SK-N-SH treated with all-trans-retinoic acid at 6 μM for 48 hours (cell line): ENCODE measurements at regions not wholly inside any gene's neighbourhood (a gene's known extent, or its start where the extent isn't known, plus 50 kb on each side); places are given as distances from the start of the nearest gene placed in this dataset.

Source experiments
- ATAC-seq: fragments of 200-7000 bp; cut with Tn5 transposase; 3 replicates; pipeline ENCODE4 v1.9.1; 2020; ENCODE audit warnings: mild to moderate bottlenecking, moderate library complexity
- ARNTL ChIP-seq: fragments of 450-650 bp; formaldehyde crosslinking; IDR thresholded peaks from 2 replicates; pipeline ENCODE4 v1.5.0; 2020; ENCODE audit warnings: low read depth, mild to moderate bottlenecking, moderate library complexity, borderline replicate concordance
- BACH2 ChIP-seq: fragments of 250-450 bp; sonication (Bioruptor Pico); IDR thresholded peaks from 2 replicates; pipeline ENCODE4 v1.9.0; 2021; ENCODE audit warnings: mild to moderate bottlenecking, borderline replicate concordance
- CSDC2 ChIP-seq: fragments of 250-450 bp; sonication (Bioruptor Pico); IDR thresholded peaks from 2 replicates; pipeline ENCODE4 v1.5.0; 2020; ENCODE audit warnings: mild to moderate bottlenecking, moderate library complexity
- ESRRG ChIP-seq: fragments of 250-450 bp; sonication (Bioruptor Pico); IDR thresholded peaks from 2 replicates; pipeline ENCODE4 v1.6.1; 2021; ENCODE audit warnings: mild to moderate bottlenecking
- GLIS3 ChIP-seq: fragments of 250-450 bp; sonication (Bioruptor Pico); IDR thresholded peaks from 2 replicates; pipeline ENCODE4 v1.5.0; 2020; ENCODE audit warnings: mild to moderate bottlenecking, moderate library complexity
- ISL1 ChIP-seq: fragments of 250-450 bp; sonication (Bioruptor Pico); IDR thresholded peaks from 2 replicates; pipeline ENCODE4 v2.1.2; 2022; ENCODE audit warnings: mild to moderate bottlenecking, moderate library complexity
- OSR1 ChIP-seq: fragments of 250-450 bp; sonication (Bioruptor Pico); IDR thresholded peaks from 2 replicates; pipeline ENCODE4 v1.8.0; 2022; ENCODE audit warnings: moderate library complexity, mild to moderate bottlenecking, inconsistent platforms
- PPARA ChIP-seq: fragments of 250-450 bp; sonication (Bioruptor Pico); IDR thresholded peaks from 2 replicates; pipeline ENCODE4 v1.5.0; 2020; ENCODE audit warnings: mild to moderate bottlenecking, borderline replicate concordance
- RARB ChIP-seq: fragments of 250-450 bp; sonication (Bioruptor Pico); IDR thresholded peaks from 2 replicates; pipeline ENCODE4 v1.8.0; 2021; ENCODE audit warnings: mild to moderate bottlenecking, moderate library complexity
- TCF4 ChIP-seq: fragments of 250-450 bp; sonication (Bioruptor Pico); IDR thresholded peaks from 2 replicates; pipeline ENCODE4 v1.8.0; 2021; ENCODE audit warnings: mild to moderate bottlenecking, moderate library complexity, borderline replicate concordance
- ZC3H10 ChIP-seq: fragments of 250-450 bp; sonication (Bioruptor Pico); IDR thresholded peaks from 2 replicates; pipeline ENCODE4 v1.5.1; 2021; ENCODE audit warnings: mild to moderate bottlenecking, moderate library complexity
- ZFP3 ChIP-seq: fragments of 250-450 bp; sonication (Bioruptor Pico); IDR thresholded peaks from 2 replicates; pipeline ENCODE4 v1.5.0; 2020; ENCODE audit warnings: mild to moderate bottlenecking, moderate library complexity
- ZFP30 ChIP-seq: fragments of 450-650 bp; formaldehyde crosslinking; IDR thresholded peaks from 2 replicates; pipeline ENCODE4 v1.5.0; 2022; ENCODE audit warnings: mild to moderate bottlenecking, moderate library complexity
- ZNF565 ChIP-seq: fragments of 450-650 bp; formaldehyde crosslinking; conservative IDR thresholded peaks from 2 replicates; pipeline ENCODE4 v1.5.0; 2020; ENCODE audit warnings: low read depth, mild to moderate bottlenecking, moderate library complexity
- ZNF8 ChIP-seq: fragments of 450-650 bp; formaldehyde crosslinking; IDR thresholded peaks from 2 replicates; pipeline ENCODE4 v1.5.0; 2020; ENCODE audit warnings: mild to moderate bottlenecking, moderate library complexity
- TF ChIP-seq, protein P1 (sequence below): fragments of 250-450 bp; sonication (Bioruptor Pico); IDR thresholded peaks from 2 replicates; pipeline ENCODE4 v1.5.1; 2021; ENCODE audit warnings: mild to moderate bottlenecking, moderate library complexity
- TF ChIP-seq, protein P2 (sequence below): fragments of 250-450 bp; sonication (Bioruptor Pico); IDR thresholded peaks from 2 replicates; pipeline ENCODE4 v1.8.0; 2021; ENCODE audit warnings: low read depth, mild to moderate bottlenecking, moderate library complexity, borderline replicate concordance
- TF ChIP-seq, protein P3 (sequence below): fragments of 250-450 bp; sonication (Bioruptor Pico); IDR thresholded peaks from 2 replicates; pipeline ENCODE4 v1.5.0; 2020; ENCODE audit warnings: mild to moderate bottlenecking, moderate library complexity
- TF ChIP-seq, protein P4 (sequence below): fragments of 250-450 bp; sonication (Bioruptor Pico); IDR thresholded peaks from 2 replicates; pipeline ENCODE4 v1.8.0; 2020; ENCODE audit warnings: mild to moderate bottlenecking, moderate library complexity, borderline replicate concordance
- TF ChIP-seq, protein P5 (sequence below): fragments of 250-450 bp; sonication (Bioruptor Pico); IDR thresholded peaks from 2 replicates; pipeline ENCODE4 v1.5.1; 2020; ENCODE audit warnings: low read depth, mild to moderate bottlenecking, moderate library complexity

DNA sequence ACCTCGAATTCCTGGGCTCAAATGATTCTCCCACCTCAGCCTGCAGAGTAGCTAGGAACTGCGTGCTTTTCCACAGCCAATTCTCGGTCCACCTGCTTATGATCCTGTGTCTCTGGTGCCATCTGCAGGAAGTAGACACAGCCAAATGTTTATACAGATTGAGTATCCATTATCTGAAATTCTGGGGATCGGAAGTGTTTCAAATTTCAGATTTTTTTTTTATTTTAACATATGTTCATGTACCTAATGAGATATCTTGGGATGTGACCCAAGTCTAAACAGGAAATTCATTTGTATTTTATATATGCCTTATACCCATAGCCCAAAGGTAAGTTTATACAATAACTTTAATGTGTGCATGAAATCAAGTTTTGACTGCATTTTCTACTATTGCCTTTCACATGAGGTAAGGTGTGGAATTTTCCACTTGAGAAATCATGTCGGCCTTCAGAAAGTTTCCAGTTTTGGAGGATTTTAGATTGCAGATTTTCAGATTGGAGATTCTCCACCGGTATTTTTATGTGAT, 89.5 kb downstream of the ESM1 start:
- TF ChIP-seq BACH2 (CRISPR knock-in tag) (no peak), ESRRG (no peak), CSDC2 (CRISPR knock-in tag) (no peak), ZNF565 (CRISPR knock-in tag) (no peak), GLIS3 (CRISPR knock-in tag) (no peak), PPARA (CRISPR knock-in tag) (no peak), ZNF8 (CRISPR knock-in tag) (no peak), ARNTL (CRISPR knock-in tag) (no peak), TCF4 (no peak), ISL1 (CRISPR knock-in tag) (no peak), RARB (CRISPR knock-in tag) (no peak)
- TF ChIP-seq, protein P1, sequence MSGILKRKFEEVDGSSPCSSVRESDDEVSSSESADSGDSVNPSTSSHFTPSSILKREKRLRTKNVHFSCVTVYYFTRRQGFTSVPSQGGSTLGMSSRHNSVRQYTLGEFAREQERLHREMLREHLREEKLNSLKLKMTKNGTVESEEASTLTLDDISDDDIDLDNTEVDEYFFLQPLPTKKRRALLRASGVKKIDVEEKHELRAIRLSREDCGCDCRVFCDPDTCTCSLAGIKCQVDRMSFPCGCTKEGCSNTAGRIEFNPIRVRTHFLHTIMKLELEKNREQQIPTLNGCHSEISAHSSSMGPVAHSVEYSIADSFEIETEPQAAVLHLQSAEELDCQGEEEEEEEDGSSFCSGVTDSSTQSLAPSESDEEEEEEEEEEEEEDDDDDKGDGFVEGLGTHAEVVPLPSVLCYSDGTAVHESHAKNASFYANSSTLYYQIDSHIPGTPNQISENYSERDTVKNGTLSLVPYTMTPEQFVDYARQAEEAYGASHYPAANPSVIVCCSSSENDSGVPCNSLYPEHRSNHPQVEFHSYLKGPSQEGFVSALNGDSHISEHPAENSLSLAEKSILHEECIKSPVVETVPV (CRISPR knock-in tag), result no peak
- TF ChIP-seq, protein P2, sequence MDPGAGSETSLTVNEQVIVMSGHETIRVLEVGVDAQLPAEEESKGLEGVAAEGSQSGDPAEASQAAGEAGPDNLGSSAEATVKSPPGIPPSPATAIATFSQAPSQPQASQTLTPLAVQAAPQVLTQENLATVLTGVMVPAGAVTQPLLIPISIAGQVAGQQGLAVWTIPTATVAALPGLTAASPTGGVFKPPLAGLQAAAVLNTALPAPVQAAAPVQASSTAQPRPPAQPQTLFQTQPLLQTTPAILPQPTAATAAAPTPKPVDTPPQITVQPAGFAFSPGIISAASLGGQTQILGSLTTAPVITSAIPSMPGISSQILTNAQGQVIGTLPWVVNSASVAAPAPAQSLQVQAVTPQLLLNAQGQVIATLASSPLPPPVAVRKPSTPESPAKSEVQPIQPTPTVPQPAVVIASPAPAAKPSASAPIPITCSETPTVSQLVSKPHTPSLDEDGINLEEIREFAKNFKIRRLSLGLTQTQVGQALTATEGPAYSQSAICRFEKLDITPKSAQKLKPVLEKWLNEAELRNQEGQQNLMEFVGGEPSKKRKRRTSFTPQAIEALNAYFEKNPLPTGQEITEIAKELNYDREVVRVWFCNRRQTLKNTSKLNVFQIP (CRISPR knock-in tag), result no peak
- TF ChIP-seq, protein P3, sequence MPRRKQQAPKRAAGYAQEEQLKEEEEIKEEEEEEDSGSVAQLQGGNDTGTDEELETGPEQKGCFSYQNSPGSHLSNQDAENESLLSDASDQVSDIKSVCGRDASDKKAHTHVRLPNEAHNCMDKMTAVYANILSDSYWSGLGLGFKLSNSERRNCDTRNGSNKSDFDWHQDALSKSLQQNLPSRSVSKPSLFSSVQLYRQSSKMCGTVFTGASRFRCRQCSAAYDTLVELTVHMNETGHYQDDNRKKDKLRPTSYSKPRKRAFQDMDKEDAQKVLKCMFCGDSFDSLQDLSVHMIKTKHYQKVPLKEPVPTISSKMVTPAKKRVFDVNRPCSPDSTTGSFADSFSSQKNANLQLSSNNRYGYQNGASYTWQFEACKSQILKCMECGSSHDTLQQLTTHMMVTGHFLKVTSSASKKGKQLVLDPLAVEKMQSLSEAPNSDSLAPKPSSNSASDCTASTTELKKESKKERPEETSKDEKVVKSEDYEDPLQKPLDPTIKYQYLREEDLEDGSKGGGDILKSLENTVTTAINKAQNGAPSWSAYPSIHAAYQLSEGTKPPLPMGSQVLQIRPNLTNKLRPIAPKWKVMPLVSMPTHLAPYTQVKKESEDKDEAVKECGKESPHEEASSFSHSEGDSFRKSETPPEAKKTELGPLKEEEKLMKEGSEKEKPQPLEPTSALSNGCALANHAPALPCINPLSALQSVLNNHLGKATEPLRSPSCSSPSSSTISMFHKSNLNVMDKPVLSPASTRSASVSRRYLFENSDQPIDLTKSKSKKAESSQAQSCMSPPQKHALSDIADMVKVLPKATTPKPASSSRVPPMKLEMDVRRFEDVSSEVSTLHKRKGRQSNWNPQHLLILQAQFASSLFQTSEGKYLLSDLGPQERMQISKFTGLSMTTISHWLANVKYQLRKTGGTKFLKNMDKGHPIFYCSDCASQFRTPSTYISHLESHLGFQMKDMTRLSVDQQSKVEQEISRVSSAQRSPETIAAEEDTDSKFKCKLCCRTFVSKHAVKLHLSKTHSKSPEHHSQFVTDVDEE, result no peak
- TF ChIP-seq, protein P4, sequence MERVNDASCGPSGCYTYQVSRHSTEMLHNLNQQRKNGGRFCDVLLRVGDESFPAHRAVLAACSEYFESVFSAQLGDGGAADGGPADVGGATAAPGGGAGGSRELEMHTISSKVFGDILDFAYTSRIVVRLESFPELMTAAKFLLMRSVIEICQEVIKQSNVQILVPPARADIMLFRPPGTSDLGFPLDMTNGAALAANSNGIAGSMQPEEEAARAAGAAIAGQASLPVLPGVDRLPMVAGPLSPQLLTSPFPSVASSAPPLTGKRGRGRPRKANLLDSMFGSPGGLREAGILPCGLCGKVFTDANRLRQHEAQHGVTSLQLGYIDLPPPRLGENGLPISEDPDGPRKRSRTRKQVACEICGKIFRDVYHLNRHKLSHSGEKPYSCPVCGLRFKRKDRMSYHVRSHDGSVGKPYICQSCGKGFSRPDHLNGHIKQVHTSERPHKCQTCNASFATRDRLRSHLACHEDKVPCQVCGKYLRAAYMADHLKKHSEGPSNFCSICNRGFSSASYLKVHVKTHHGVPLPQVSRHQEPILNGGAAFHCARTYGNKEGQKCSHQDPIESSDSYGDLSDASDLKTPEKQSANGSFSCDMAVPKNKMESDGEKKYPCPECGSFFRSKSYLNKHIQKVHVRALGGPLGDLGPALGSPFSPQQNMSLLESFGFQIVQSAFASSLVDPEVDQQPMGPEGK (CRISPR knock-in tag), result no peak
- TF ChIP-seq, protein P5, sequence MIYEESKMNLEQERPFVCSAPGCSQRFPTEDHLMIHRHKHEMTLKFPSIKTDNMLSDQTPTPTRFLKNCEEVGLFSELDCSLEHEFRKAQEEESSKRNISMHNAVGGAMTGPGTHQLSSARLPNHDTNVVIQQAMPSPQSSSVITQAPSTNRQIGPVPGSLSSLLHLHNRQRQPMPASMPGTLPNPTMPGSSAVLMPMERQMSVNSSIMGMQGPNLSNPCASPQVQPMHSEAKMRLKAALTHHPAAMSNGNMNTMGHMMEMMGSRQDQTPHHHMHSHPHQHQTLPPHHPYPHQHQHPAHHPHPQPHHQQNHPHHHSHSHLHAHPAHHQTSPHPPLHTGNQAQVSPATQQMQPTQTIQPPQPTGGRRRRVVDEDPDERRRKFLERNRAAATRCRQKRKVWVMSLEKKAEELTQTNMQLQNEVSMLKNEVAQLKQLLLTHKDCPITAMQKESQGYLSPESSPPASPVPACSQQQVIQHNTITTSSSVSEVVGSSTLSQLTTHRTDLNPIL (CRISPR knock-in tag), result no peak
- peak; percentile 91 for ATAC-seq

DNA sequence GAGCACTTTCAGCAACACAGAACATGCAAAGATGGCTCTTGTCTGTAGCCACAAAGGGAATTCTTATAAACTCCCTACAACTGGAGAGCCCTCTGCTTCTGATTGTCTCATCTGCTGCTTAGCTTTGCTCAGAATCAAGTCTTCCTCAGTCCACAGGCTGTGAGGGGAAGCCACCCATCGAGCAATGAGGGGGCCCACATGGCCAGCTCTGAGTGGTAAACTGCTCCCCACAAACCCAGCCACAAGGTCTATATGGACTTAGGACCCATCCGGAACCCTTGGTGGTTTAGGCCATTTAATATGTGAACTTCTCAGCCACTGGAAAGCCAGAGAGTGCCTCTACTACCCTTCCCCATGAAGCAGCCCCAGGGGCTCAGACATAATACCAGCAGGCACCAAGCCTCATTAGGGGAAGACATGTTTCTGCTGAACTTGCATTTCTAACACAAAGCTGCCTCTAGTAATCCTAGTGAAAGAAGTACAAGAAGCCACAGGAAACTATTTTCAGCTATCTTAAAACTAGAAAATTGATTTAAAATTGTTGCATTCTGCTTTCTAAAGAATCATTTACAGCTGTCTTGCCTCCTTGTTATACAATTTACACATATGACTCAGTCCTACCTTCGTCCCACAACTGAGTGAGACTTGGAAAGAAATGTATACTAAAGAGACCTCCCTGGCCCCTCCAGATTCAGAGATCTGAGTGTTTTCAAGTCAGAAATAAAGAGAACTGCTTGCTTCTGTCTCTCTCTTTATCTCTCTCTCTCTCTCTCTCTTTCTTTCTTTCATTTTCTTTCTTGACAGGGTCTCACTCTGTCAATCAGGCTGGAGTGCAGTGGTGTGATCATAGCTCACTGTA, 90.2 kb downstream of the ESM1 start:
- ATAC-seq, result no peak; the same call in 2 of the 3 replicates
- no peak for TF ChIP-seq CSDC2 (CRISPR knock-in tag)
- no peak for TF ChIP-seq RARB (CRISPR knock-in tag)
- TF ChIP-seq ZNF8 (CRISPR knock-in tag), result no peak
- TF ChIP-seq, protein P1 (CRISPR knock-in tag), result no peak
- TF ChIP-seq ZC3H10 (CRISPR knock-in tag), result no peak
- no peak for TF ChIP-seq ARNTL (CRISPR knock-in tag)
- TF ChIP-seq OSR1 (CRISPR knock-in tag), result no peak
- TF ChIP-seq, protein P5 (CRISPR knock-in tag), result no peak
- TF ChIP-seq, protein P3, result no peak
- no peak for TF ChIP-seq ZFP3 (CRISPR knock-in tag)
- no peak for TF ChIP-seq GLIS3 (CRISPR knock-in tag)
- TF ChIP-seq ZFP30 (CRISPR knock-in tag), result no peak
- no peak for TF ChIP-seq ISL1 (CRISPR knock-in tag)
- TF ChIP-seq, protein P2 (CRISPR knock-in tag), result no peak
